ENCODE measurements at regions not wholly inside any gene's neighbourhood (a gene's known extent, or its start where the extent isn't known, plus 50 kb on each side); places are given as distances from the start of the nearest gene placed in this dataset.
"Not testable (repeated sequence)": the region's sequence is repeated elsewhere in the genome, so short reads cannot be mapped to it uniquely, and the experiment has no call there.

DNA sequence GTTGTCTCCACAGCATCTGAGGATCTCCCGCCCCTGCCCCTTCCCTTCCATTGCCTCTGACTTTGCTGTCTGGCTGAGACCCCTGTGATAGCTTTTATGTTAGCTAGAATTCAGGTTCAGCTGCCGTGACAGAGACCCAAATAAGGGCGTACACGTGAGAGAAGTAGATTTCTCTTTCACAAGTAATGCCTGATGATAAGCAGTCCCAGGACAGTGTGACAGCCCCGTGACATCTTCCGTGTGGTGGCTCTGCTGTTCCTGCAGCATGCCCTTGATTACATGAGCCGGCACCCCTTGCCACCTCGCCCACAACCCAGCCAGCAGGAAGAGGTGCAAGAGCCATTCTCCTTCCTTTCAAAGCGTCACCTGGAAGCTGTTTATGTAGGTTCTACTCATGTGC lies 130.9 kb upstream of the PODXL start:
- no peak overlapping the region for H3K27ac Mint-ChIP-seq
- TF ChIP-seq, protein P1, sequence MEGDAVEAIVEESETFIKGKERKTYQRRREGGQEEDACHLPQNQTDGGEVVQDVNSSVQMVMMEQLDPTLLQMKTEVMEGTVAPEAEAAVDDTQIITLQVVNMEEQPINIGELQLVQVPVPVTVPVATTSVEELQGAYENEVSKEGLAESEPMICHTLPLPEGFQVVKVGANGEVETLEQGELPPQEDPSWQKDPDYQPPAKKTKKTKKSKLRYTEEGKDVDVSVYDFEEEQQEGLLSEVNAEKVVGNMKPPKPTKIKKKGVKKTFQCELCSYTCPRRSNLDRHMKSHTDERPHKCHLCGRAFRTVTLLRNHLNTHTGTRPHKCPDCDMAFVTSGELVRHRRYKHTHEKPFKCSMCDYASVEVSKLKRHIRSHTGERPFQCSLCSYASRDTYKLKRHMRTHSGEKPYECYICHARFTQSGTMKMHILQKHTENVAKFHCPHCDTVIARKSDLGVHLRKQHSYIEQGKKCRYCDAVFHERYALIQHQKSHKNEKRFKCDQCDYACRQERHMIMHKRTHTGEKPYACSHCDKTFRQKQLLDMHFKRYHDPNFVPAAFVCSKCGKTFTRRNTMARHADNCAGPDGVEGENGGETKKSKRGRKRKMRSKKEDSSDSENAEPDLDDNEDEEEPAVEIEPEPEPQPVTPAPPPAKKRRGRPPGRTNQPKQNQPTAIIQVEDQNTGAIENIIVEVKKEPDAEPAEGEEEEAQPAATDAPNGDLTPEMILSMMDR (IDR thresholded peaks at IDR 0.05; ENCODE audit: unreplicated experiment in 3 of 3), result no peak

DNA sequence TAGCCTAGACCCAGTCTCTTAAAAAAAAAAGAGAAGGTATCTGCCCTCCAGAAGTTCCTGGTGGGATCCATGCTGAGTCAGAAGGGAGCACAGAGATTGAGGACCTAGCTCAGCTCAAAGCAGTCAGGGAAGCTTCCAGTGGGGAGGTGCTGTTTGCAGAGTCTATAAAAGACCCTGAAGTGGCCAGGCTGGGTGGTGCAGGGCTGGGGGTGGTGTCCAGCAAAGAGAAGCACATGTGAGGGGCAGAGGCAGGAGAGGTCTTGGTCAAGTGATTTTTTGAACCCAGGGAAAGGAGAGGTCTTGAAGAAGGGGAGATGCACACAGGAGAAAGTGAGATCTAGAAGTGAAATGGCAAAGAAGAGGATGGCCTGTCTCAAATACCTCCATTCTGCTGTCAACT lies 130.4 kb upstream of the PODXL start:
- Mint-ChIP-seq H3K36me3 (ENCODE audit: low read depth) (no peaks in the 10 kb centered on the region), H3K4me3 (no peak overlapping the region), H3K27ac (no peak overlapping the region), H3K4me1 (peaks cover 10% of the 10 kb centered on the region), H3K9me3 (no peaks in the 10 kb centered on the region), H3K27me3 (ENCODE audit: low read depth) (peaks cover 55% of the 10 kb centered on the region)
- TF ChIP-seq, protein P1 (IDR thresholded peaks at IDR 0.05; ENCODE audit: unreplicated experiment in 3 of 3), result no peak

More for the DNA sequence above, 130.9 kb upstream of the PODXL start:
- Mint-ChIP-seq H3K4me3 (no peak overlapping the region), H3K27me3 (ENCODE audit: low read depth) (peaks cover 60% of the 10 kb centered on the region), H3K4me1 (peaks cover 10% of the 10 kb centered on the region), H3K36me3 (ENCODE audit: low read depth) (no peaks in the 10 kb centered on the region), H3K9me3 (no peaks in the 10 kb centered on the region)

DNA sequence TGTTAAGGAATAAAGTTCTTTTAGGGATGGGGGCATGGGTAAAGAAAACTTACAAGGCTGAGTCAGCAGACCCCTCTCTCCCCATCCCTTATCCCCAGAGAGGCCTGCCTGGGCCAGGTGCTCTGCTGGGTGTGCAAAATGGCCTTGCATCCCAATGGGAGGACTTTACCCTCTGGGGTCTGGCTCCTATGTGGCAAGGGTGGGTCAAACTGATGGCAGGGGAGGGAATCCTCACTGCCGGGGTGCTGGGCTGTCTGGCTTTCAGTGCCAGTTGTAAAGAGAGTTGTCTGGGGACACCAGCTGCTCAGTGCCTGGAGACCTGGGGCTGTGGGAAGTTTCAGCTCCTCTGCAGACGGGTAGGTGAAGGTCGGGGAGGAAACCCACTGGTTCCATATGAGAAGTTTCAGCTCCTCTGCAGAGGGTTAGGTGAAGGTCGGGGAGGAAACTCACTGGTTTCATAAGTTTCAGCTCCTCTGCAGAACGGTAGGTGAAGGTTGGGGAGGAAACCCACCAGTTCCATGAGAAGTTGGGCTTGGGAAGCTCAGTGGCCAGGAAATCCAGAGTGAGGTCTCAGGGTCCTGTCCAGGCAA lies 127.2 kb upstream of the PODXL start:
- H3K4me3 Mint-ChIP-seq, result no peak overlapping the region
- H3K27me3 Mint-ChIP-seq (ENCODE audit: low read depth), result peaks cover 41% of the 10 kb centered on the region
- no peaks in the 10 kb centered on the region for H3K36me3 Mint-ChIP-seq (ENCODE audit: low read depth)
- H3K27ac Mint-ChIP-seq, result no peak overlapping the region
- no peaks in the 10 kb centered on the region for H3K4me1 Mint-ChIP-seq
- TF ChIP-seq, protein P1 (IDR thresholded peaks at IDR 0.05; ENCODE audit: unreplicated experiment in 3 of 3), result no peak
- peaks cover 4% of the 10 kb centered on the region for H3K9me3 Mint-ChIP-seq

GRCh38 chr7:131681961-131682360 lies 125.5 kb upstream of the PODXL start:
- H3K9me3 Mint-ChIP-seq, result peaks cover 11% of the 10 kb centered on the region
- TF ChIP-seq, protein P1 (IDR thresholded peaks at IDR 0.05; ENCODE audit: unreplicated experiment in 3 of 3), result no peak
- no peaks in the 10 kb centered on the region for H3K4me1 Mint-ChIP-seq
- no peaks in the 10 kb centered on the region for H3K36me3 Mint-ChIP-seq (ENCODE audit: low read depth)
- H3K4me3 Mint-ChIP-seq, result no peak overlapping the region
- no peak overlapping the region for H3K27ac Mint-ChIP-seq
- H3K27me3 Mint-ChIP-seq (ENCODE audit: low read depth), result peaks cover 33% of the 10 kb centered on the region

DNA sequence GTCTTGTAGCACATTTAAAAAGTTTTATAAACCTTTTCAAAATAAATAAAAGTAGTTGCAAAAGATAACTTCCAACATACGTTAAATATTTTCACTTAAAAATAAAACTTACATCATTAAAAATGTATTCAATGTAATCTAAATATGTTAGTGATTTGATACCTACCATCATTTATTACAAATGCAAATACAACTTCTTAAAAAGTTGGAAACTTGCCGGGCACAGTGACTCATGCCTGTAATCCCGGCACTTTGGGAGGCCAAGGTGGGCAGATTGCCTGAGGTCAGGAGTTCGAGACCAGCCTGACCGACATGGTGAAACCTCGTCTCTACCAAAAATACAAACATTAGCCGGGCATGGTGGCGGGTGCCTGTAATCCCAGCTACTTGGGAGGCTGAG lies 122.6 kb upstream of the PODXL start:
- not testable (repeated sequence) for H3K4me1 Mint-ChIP-seq; H3K27ac Mint-ChIP-seq; H3K4me3 Mint-ChIP-seq; H3K36me3 Mint-ChIP-seq (ENCODE audit: low read depth)
- H3K27me3 Mint-ChIP-seq (ENCODE audit: low read depth), result peaks cover 22% of the 10 kb centered on the region
- peaks cover 11% of the 10 kb centered on the region for H3K9me3 Mint-ChIP-seq

DNA sequence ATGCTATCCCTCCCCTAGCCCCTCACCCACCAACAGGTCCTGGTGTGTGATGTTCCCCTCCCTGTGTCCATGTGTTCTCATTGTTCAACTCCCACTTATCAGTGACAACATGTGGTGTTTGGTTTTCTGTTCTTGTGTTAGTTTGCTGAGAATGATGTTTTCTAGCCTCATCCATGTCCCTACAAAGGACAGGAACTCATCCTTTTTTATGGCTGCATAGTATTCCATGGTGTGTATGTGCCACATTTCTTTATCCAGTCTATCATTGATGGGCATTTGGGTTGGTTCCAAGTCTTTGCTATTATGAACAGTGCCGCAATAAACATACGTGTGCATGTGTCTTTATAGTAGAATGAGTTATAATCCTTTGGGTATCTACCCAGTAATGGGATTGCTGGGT lies 120.4 kb upstream of the PODXL start:
- Mint-ChIP-seq H3K9me3 (peaks cover 11% of the 10 kb centered on the region), H3K27me3 (ENCODE audit: low read depth) (peaks cover 23% of the 10 kb centered on the region)
- not testable (repeated sequence) for H3K27ac Mint-ChIP-seq; H3K4me3 Mint-ChIP-seq; H3K36me3 Mint-ChIP-seq (ENCODE audit: low read depth); H3K4me1 Mint-ChIP-seq

GRCh38 chr7:131674131-131674530 lies 117.7 kb upstream of the PODXL start:
- H3K9me3 Mint-ChIP-seq, result peaks cover 7% of the 10 kb centered on the region
- no peak overlapping the region for H3K27ac Mint-ChIP-seq
- TF ChIP-seq, protein P1 (IDR thresholded peaks at IDR 0.05; ENCODE audit: unreplicated experiment in 3 of 3), result no peak

More at GRCh38 chr7:131674131-131674530, 117.7 kb upstream of the PODXL start:
- H3K27me3 Mint-ChIP-seq (ENCODE audit: low read depth), result peaks cover 31% of the 10 kb centered on the region
- no peak overlapping the region for H3K4me3 Mint-ChIP-seq
- no peaks in the 10 kb centered on the region for H3K36me3 Mint-ChIP-seq (ENCODE audit: low read depth)
- H3K4me1 Mint-ChIP-seq, result peaks cover 8% of the 10 kb centered on the region

All from nephron (organoid).